SK-N-MC (cell line): ENCODE measurements at regions not wholly inside any gene's neighbourhood (a gene's known extent, or its start where the extent isn't known, plus 50 kb on each side); places are given as distances from the start of the nearest gene placed in this dataset.

Experiments used
- DNase-seq: peaks from one replicate; pipeline ENCODE4 v3.0.0-alpha.2; 2011; ENCODE audit warnings: low read depth, low spot score
- H3K27ac ChIP-seq: fragments of 200-600 bp; sonication (generic); 2 replicates; pipeline ENCODE4 v1.5.1; 2016; ENCODE audit warnings: mixed run types
- H3K36me3 ChIP-seq: fragments of 200-600 bp; sonication (generic); 2 replicates; pipeline ENCODE4 v1.6.1; 2017; ENCODE audit warnings: antibody characterized with exemption, low read length, mixed read lengths; ENCODE audit not compliant: insufficient read depth
- H3K4me3 ChIP-seq: fragments of 200-600 bp; sonication (generic); 2 replicates; pipeline ENCODE4 v1.5.1; 2016
- H3K9ac ChIP-seq: fragments of 200-600 bp; sonication (generic); 2 replicates; pipeline ENCODE4 v1.8.0; 2017; ENCODE audit warnings: mixed run types, mixed read lengths; ENCODE audit not compliant: insufficient read length
- H3K9me3 ChIP-seq: fragments of 200-600 bp; sonication (generic); 2 replicates; pipeline ENCODE4 v1.6.1; 2017; ENCODE audit warnings: low read depth, mild to moderate bottlenecking, antibody characterized with exemption, low read length, moderate library complexity, mixed read lengths
- EZH2 ChIP-seq: fragments of 200-600 bp; sonication (generic); IDR thresholded peaks from one replicate; pipeline ENCODE4 v1.6.1; 2017; ENCODE audit warnings: antibody characterized with exemption
- FOXP2 ChIP-seq: optimal IDR thresholded peaks from 2 replicates; pipeline ENCODE3; 2011; ENCODE audit warnings: mild to moderate bottlenecking, moderate library complexity; ENCODE audit not compliant: insufficient read depth; ENCODE audit errors: extremely low read length, control extremely low read depth
- POLR2AphosphoS5 ChIP-seq: IDR thresholded peaks from 2 replicates; pipeline ENCODE4 v1.6.1; 2012; ENCODE audit warnings: mild to moderate bottlenecking, low read depth, low read length, borderline replicate concordance

DNA sequence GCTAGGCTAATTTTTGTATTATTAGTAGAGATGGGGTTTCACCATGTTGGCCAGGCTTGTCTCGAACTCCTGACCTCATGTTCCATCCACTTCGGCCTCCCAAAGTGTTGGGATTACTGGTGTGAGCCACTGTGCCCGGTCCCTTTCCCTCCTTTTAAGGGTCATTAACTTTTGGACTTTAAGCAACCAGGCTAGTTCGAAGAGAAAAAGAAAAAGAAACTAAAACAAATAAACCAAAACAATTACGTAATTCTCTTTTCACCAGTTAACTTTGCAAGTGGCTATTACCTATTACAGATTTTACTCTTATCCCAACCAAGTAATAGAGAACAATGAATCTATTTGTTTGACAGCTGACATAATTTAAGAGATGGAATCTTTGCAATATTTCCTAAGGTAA, 72.8 kb upstream of the SEMA3C start:
- TF ChIP-seq POLR2AphosphoS5 (no peak), FOXP2 (no peak), EZH2 (no peak)
- H3K36me3 ChIP-seq, result no peaks in the 10 kb centered on the region
- H3K9me3 ChIP-seq, result no peaks in the 10 kb centered on the region
- no peak overlapping the region for H3K4me3 ChIP-seq
- no peak for DNase-seq
- no peak overlapping the region for H3K27ac ChIP-seq
- H3K9ac ChIP-seq, result no peak overlapping the region

DNA sequence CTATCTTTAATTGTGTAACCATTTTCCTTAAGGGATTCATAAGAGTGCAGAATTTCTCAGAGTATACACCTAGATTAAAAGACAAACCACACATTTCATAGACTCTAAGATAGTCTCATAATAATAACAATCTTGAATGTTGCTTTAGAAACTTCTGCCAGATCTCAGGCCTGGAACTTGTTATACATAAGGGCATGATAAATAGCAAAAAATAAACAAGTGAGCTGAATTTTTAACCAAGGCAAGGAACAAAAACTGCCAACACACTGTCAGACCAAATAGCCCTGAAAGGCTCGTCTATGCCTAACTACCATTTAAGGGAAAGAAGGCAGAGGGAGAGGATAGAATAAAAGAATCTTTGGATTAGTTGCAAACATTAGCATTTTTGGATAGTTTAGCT, 65.8 kb upstream of the SEMA3C start:
- TF ChIP-seq POLR2AphosphoS5, result no peak
- TF ChIP-seq FOXP2, result no peak
- TF ChIP-seq EZH2, result no peak
- DNase-seq, result no peak
- Histone ChIP-seq H3K9ac (no peak overlapping the region), H3K36me3 (no peaks in the 10 kb centered on the region), H3K27ac (no peak overlapping the region), H3K4me3 (no peak overlapping the region), H3K9me3 (no peaks in the 10 kb centered on the region)

DNA sequence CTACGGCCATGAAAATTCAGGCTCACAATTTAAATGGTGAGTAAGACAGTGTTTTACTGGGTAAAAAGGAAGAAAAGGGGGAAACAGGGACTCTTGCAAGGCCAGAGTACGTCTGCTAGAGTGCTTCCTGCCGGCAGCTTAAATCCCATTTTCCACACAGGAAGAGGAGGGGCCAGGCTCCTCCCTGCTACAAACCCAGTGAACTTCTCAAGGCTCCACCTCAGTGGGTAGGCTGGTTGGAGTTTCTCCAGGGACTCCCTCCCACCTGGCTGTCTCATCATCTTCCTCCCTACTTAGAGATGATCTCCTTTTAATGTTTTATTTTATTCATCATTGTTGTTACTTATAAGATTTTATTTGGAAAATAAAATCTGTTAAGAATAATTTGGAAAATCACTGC, 62.6 kb upstream of the SEMA3C start:
- DNase-seq, result no peak
- Histone ChIP-seq H3K9me3 (no peaks in the 10 kb centered on the region), H3K27ac (no peak overlapping the region), H3K9ac (no peak overlapping the region), H3K4me3 (no peak overlapping the region), H3K36me3 (no peaks in the 10 kb centered on the region)
- no peak for TF ChIP-seq EZH2
- no peak for TF ChIP-seq POLR2AphosphoS5
- no peak for TF ChIP-seq FOXP2

DNA sequence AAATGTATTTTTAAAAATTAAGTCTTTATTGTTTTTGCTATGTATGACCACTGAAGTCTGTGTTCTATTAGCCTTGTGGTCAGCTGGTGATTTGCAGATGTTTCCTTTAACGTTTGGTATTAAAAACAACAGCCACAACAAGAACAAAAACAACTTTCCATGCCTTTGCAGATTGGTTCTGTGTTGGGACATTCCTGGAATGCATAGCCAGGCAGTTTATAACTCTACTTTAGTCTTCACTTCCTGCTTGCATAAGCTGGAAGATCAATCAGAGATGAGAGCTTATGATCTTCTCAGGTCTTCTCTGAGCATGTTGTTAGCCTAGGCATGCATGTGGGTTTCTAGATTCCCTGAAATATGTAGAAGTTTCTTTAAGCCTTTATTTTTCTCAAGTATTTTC, 58.9 kb upstream of the SEMA3C start:
- TF ChIP-seq FOXP2, result no peak
- H3K27ac ChIP-seq, result no peak overlapping the region
- H3K4me3 ChIP-seq, result no peak overlapping the region
- no peaks in the 10 kb centered on the region for H3K36me3 ChIP-seq
- no peak for DNase-seq
- H3K9ac ChIP-seq, result no peak overlapping the region
- H3K9me3 ChIP-seq, result no peaks in the 10 kb centered on the region

DNA sequence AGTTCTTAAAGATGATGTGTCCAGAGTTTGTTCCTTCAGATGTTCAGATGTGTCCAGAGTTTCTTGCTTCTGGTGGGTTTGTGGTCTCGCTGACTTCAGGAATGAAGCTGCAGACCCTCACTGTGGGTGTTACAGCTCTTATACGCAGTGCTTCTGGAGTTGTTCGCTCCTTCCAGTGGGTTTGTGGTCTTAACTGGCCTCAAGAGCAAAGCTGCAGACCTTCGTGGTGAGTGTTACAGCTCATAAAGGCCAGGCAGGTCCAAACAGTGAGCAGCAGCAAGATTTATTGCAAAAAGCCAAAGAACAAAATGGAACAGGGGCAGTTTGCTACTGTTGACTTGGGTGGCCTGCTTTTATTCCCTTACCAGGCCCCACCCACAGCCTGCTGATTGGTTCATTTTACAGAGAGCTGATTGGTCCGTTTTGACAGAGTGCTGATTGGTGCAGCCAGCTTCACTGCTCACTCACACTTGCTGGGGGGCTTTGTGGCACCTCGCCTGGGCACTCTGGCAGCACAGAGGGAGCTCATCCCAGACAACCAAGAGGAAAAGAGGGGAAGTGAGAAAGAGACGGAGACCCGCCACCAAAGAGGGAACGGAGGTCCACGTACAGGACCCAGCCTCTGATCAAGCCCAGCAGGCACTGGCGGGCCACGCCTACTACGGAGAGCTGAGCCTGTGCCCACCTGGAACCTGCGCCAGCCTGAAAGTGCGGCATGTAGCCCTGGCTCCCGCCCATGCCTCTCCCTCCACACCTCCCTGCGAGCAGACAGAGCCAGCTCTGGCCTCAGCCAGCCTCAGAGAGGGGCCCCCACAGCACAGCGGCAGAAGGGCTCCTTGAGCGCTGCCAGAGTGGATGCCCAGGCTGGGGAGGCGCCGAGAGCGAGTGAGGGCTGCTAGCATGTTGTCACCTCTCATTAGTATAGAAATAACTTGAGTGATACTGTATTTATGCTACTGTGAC, 55.8 kb upstream of the SEMA3C start:
- H3K9me3 ChIP-seq, result no peaks in the 10 kb centered on the region
- H3K4me3 ChIP-seq, result no peak overlapping the region
- TF ChIP-seq EZH2 (no peak), POLR2AphosphoS5 (no peak), FOXP2 (no peak)
- no peak overlapping the region for H3K9ac ChIP-seq
- H3K27ac ChIP-seq, result no peak overlapping the region
- DNase-seq, result no peak
- no peaks in the 10 kb centered on the region for H3K36me3 ChIP-seq

DNA sequence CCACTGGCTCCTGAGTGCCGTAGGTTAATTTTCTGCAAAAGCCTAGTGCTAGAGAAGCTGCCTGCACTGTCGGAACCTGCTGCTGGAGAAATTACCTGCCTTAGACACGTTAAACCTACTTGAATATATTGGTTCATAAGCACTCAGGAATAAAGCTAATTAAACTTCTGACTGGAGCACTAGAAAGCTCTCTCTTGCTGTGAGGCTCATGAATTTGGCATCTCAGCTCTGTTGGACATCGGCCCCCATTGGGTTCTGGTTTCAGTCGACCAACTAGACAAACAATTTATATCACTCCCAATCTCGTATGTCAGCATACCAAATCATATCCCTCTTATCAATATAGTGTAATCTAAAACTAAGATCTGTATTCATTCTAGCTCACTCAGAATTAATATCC, 52.4 kb upstream of the SEMA3C start:
- DNase-seq, result no peak
- Histone ChIP-seq H3K9ac (no peak overlapping the region), H3K4me3 (no peak overlapping the region), H3K36me3 (no peaks in the 10 kb centered on the region), H3K27ac (no peak overlapping the region), H3K9me3 (no peaks in the 10 kb centered on the region)
- no peak for TF ChIP-seq EZH2
- no peak for TF ChIP-seq POLR2AphosphoS5
- TF ChIP-seq FOXP2, result no peak
